ENCODE measurements at regions not wholly inside any gene's neighbourhood (a gene's known extent, or its start where the extent isn't known, plus 50 kb on each side); places are given as distances from the start of the nearest gene placed in this dataset.
A peak's percentile ranks its signal among the peaks of the same experiment; 100 is the strongest.

DNA sequence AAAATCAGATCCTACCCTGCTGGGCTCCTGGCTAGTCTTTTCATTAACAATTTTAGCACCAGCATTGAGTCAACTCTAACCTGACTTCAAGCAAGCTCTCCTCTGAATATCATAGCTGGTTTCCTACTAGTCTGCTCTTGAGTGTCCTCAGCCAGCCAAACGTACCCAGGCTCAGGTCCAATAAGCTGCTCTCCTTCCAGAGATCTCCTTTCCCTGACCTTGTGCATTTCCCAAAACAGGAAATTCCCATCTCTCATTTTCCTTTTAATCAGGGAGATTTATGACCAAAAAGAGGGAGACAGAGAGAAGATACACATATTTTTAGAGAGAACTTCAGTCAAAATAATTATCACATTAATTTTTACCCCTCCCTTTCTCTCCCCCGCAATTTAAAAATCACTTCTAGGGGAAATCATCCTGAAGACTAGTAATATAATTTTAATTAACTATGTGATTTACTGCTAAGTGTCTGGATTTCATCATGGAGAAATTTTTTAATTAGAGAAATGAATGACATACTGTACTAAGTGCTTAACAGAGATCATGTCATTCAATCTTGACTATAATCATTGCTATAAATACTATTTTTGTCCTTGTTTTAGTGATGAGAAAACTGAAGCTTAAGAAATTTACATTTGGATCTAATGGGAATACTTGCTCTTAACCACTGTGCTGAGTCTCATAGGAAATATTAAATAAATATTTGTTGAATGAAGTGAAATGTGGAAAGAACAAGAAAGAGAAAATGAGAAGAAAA lies 421.7 kb upstream of the INTU start:
- DNase-seq = no peak

GRCh38 chr4:127211650-127212560 lies 420.9 kb upstream of the INTU start:
- no peak for DNase-seq

DNA sequence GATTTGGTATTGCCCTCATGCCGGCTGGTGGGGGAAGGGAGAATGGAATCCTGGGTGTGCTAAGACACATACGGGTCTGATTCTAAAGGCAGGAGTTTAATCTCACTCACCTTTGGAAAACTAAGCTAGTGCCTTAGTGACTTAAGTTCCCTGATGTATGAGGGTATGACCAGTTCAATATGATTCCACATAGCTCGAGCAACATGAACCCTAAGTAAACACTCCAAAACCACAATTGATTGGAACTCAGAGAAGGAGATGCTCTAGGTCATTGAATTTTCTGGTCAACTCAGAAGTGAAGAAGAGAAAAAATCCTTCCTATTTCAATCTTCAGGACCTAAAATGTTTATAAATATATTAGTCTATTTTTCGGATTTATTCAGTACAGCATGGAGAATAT lies 420.1 kb upstream of the INTU start:
- no peak for DNase-seq

GRCh38 chr4:127214016-127214415 lies 418.7 kb upstream of the INTU start:
- no peak for DNase-seq

DNA sequence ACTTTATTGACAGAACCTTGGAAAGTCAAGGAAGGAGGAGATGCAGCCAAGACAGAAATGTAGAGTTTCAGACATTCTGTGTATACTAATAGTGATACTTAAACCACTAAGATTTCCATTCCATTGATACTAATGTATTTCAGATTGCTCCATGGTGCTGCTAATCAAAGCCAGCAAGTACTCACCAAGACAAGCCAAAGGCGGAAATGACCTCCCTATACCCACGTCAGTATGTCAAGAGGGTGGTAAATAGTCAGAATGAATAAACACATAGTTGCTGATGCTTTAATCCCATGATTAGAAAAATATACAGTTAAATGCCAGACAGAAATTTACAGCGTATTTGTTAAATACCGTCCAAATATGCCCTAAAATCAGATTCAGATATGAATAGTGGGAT lies 417.8 kb upstream of the INTU start:
- no peak for DNase-seq

DNA sequence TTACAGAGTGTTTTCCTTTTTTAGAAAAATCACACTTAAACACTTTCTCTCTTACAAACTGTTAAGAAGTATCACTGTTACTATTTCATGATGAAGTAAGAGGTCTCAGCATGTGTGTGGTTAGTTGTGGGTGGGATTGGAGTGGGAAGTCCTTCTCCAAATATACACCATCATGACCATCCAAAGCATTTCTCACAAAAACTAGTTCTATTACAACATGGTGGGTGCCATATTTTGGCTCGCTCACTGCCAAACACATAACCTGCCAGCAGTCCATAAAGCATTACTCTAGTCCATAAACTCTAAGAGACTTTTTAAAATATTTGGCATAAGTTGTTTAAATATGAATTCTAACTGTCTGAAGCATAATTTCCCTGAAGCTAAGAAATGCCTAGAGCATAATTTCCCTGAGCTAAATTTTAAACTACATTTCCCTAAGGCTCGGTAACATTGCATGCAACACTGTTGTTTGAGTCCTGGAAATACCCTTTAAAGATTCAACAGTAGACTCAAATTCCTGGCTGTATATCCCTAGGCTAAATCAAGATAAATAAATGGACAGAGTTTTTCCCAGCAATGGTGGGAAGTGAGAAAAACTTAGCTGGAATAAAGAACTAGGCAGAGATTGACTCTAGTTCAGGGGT lies 415.0 kb upstream of the INTU start:
- DNase-seq = no peak

DNA sequence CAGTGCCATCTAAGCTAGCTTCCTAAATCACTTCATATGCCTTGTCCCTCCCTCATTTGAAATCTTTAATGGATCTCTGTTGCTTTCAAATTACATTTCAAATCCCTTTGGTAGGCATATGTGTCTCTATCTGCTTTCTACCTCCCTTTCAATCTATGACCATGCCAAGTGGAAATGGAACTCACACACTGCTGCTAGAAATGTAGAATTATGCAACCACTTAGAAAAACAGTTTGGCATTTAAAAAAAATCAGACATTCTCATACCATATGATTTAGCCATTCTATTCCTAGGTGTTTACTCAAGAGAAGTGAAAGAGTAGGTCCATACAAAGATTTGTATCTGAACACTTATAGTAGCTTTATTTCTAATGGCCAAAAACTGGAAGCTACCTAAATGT lies 413.5 kb upstream of the INTU start:
- DNase-seq = no peak

DNA sequence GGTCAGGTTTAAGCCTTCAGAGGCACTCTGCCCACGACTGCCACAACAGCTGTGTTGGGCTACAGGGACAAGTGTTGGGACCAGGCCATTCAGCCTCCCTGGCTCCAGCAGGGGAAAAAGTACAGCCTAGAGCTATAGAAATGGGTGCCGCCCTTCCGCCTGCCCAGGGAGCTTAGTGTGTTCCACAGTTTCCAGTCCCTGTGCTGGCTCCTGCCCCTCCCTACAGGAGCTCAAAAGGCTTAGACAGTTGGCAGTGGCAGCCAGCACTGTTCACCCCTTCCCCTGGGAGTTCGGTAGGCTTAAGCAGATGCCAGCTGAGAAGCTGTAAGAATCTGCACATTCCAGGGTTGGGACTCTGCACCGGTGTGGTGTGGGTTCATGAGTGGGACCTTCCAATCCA lies 408.2 kb upstream of the INTU start:
- no peak for DNase-seq

DNA sequence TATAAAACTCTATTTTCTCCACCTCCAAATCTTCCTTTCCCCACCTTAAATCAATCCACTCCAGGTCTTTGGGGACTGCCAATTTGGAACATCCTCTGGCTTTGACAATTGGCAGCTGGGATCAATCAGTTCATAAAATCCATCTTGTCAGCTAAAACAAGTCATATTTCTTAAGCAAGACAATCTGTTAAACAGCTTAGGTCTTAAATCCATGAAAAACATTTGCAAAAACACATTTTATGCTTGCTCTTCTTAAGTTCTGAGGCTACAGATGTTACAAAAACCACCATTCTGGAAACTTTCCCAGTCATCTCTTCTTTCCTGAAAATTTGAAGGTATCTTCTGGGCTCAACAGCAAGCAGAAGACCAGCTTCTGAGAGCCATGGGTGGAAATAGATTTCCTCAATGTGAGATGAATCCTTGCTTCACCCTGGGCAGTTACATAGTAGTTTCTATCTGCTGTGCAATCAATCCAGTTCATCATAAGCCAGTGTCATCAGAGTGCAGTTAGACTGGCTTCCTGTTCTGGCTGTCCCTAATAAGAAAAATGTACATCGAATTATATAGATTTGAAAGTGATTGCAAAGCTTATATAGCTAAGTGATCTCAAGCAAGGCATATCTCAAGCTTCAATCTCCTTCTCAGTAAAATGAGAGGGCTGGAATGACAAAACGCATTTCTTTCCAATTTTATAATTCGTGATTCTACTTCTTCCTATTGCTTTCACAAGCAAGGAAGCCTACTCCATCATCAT lies 402.7 kb upstream of the INTU start:
- DNase-seq = no peak

- DNase-seq = no peak
These were observed 395.9 kb upstream of the INTU start for GRCh38 chr4:127236889-127237288.

DNA sequence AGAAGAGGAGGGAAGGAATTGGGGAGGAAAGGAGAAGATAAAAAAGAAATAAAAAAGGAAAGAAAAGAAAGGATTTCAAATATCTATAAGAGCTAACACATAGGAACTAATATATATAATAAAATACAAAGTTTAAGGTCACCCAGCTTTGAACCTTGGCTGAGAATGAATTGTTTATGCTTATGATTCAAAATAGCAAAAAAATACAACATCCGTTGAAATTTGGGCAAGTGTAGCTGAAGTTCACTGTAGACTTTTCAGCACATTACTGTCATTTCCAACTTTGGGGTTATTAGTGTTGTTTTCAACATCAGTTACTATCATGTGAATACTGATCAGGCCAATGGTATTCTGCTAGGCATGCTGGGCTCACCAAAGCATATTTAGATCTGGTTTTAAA lies 395.2 kb upstream of the INTU start:
- DNase-seq = no peak

- no peak for DNase-seq
These were observed 393.7 kb upstream of the INTU start for GRCh38 chr4:127238956-127239475.

GRCh38 chr4:127239902-127240763 lies 392.6 kb upstream of the INTU start:
- peak; percentile 24 for DNase-seq

- DNase-seq = no peak
These were observed 392.0 kb upstream of the INTU start for GRCh38 chr4:127240764-127241105.

DNA sequence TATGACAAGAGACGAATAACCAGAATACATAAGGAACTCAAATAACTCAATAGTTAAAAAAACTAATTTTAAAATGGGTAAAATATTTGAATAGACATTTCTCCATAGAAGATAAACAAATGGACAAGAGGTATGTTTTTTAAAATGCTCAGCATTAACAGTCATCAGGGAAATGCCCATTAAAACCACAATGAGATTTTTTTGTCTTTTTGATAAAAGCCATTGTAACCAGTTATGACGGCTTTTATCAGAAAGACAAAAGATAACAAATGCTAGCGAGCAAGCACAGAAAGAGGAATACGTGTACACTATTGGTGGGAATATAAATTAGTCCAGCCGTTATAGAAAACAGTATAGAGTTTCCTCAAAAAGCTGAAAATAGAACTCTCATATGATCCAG lies 388.2 kb upstream of the INTU start:
- DNase-seq = no peak

- no peak for DNase-seq
These were observed 385.5 kb upstream of the INTU start for GRCh38 chr4:127246963-127247952.

GRCh38 chr4:127249066-127249766 lies 383.5 kb upstream of the INTU start:
- DNase-seq = no peak

DNA sequence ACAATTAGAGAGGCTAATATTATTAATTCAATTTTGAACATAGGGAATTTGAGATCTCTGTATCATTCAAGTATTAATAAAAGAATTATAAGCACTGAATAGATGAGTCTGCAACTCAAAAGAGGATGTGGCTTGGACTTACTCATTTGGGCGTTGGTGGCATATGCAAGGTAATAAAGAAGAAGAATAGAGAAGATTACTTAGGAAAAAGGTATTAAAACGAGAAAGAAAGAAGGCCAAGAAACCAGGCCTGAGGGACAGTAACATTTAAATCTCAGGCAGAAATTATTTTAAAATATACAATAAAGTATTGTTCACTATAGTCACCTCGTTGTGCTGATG lies 383.0 kb upstream of the INTU start:
- DNase-seq = no peak

DNA sequence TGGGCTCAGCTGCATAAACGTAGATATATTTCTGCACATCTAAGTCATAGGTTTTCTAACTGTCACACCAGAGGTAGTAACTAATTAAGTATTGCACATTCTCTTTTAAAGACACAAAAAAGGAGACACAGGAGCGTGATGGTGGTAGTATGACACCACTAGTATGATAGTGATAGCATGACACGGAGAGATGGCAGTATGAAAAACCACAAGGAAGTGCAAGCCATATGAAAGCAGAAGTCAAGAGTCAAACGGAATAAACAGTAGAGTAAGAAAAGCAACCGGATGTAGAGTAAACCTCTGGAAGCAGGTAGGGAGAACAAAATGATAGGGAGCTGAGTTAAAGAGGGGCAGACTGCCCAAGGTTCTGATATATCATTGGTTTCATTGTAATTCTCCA lies 382.2 kb upstream of the INTU start:
- no peak for DNase-seq

GRCh38 chr4:127251423-127251822 lies 381.3 kb upstream of the INTU start:
- no peak for DNase-seq
